Germinal center (tissue), 1 donor: ENCODE measurements at regions not wholly inside any gene's neighbourhood (a gene's known extent, or its start where the extent isn't known, plus 50 kb on each side); places are given as distances from the start of the nearest gene placed in this dataset.

Source experiments
- DNase-seq: peaks from one replicate; pipeline ENCODE4 v3.0.0; 2012; ENCODE audit warnings: mixed read lengths, low spot score

DNA sequence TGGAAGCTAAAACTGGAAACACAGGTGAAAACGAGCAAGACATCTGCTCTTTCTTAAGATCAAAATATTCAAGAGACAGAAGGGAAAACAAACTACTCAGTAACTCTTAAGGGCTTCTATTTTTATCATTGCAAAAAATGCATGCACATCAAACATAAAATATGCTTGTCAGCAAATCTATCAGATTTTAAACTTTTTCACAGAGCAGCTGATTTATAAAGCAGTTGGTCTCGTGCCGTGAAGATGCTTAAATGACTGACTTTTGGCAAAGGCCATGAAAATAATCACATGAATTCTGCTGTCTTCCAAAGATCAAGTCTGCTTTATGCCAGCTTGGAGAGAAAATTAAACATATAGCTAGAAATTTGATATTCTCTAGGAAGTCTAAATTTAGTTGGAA is 482.1 kb upstream of the HS3ST1 start:
- no peak for DNase-seq

DNA sequence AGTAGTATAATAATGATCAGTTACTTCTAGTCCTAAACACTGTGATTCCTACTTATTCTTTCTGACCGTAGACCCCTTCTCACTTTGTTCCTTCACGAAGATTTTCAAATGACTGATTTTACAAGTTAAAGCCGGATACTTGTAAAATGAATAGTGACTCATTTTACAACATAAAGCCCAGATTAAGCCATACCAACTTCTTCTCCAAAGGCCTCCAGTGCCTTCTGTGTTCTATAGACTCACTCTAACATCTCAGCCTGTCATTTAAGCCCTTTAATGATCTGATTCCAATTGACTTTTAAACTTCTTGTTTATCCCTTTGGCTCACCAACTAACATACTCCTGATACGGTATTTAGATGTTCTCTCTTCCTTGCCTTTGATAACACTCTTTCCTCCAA is 480.0 kb upstream of the HS3ST1 start:
- no peak for DNase-seq

DNA sequence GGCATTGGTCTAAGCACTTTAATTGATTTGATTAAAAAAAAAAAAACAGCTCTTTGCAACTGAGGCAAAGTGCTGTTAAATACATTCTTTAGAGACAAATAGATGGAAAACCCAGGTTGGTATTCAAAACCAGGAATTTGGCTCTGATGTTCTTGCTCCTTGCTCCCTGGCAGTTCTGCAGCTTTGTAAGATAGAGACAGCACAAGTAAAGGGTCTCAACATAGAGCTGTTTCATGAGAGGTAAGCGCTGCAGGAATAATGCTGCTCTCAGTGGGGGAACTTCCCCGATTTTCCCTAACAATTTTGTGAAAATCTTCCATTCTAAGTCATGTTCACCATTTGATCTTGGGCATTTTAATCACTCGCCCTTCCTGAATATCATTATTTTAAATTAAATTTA is 479.5 kb upstream of the HS3ST1 start:
- no peak for DNase-seq

DNA sequence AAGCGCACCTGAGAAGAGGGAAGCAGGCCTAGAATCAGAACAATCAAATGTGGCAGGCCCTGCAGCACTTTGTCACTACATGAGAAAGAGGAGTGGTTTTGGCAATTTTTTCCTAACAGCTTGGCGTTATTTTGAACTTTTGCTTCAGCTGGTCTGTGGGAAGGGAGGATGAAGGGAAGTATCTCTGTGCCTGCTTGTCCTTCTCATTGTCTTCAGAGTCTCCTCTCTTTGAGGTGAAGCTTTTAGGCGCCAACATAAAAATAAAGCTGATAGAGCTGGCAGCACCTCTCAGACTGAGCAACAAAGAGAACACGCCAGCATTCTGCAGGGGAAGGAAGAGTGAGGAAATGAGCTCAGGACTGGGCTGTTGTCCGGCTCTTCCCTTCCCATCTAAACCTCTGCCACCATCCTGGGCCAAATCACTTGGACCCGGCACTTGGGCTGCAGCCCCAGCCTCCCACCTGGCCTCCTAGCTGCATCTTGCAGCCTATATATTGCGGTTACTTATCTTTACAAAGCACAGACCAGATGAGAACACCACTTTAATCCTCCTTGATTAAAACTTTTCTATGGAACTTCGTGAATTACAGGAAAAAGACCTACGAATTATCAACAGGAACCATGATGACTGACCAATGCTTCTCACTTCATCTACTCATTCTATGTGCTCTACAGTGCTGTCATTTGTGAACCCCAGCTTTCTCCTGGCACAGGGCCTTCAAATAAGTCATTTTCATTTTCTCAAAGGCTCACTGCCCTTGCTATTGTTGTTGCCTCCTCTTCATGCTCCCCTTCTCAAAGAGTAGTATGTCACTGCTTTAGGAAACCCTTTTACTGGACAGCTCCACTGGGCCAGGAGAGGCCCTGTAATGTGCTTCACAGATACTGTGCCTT is 476.4 kb upstream of the HS3ST1 start:
- DNase-seq = no peak

DNA sequence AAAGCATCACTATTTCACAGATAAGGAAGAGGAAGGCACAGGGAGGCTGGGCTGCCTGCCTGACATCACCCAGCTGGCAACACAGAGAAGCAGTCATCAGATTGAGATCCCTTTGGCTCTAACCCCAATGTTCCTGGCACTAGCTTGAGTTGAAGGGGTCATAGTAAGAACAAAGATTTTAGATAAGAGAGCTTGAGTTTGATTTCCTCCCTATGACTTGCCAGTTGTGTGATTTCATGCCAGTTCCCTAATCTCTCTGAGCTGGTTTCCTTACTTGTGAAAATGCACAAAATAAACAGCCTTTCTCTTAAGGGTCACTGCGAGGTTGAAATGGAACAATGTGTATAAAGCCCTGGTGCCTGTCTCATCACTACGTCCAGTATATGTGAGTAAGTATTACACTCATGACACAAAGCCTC is 475.4 kb upstream of the HS3ST1 start:
- DNase-seq = no peak

DNA sequence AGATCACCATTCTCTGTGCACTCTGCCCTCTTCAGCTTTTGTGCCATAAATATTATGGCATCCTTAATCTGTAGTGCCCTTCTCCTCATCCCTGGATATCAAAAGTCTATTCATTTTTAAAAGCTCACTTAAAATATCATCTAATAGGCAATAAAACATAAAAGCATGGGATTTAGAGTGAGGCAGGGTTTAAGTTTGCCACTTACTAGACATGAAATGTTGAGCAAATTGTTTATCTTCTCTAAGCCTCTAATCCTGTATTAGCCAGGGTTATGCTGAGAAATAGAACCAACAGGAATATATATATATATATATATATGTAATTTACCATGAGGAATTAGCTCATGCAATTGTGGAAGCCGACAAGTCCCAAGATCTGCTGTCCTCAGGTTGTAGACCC is 472.4 kb upstream of the HS3ST1 start:
- no peak for DNase-seq

DNA sequence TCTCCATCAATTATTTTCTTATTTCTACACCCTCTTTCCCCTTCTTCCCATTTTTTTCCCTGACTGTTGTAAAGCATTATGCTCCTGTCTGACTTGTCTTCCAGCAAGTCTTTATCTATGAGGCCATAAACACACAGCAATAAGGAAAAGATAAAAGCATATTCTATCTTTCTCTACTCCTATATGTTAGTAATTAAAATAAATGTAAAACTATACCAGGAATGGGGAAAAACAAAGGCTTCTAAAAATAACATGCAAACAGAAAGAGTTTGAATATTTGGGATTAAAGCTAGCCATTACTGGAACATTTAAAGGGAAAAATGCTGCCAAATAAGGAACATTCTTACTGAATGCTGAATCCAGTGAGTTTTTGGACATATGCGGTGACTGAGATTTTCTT is 471.7 kb upstream of the HS3ST1 start:
- no peak for DNase-seq

DNA sequence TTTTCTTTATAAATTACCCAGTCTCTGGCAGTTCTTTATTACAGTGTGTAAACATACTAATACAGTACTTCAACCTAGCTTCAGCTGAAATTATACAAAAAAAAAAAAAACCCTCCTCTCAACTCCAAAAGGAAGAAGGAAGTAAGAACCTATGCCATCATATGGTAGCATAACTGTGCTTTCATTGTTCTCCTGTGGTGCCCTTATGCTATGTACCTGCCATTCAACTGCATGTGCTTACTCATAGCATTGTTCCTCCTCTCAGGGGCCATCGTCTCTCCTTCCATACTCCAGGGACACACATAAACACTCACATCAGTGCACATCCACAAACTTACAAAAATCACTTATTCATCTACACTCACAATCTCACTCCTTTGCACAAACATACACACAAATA is 470.1 kb upstream of the HS3ST1 start:
- no peak for DNase-seq

DNA sequence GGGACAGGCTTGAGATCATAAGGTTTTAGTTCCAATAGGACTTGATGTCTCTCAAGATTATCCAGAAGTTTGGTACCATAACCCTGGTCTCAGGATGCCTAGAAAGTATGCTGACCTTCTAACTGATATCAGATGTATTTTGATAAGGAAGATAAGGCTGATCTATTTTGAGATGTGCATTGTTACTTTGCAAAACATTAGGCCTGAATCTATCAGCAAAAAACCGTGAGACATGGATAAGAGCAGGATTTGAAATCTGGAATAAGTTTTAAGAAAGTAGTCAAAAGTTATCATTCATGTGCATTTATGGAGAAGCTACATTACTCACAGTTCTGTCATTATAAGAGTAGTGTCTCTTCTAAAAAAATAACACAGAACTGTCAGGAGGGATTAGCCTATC is 467.1 kb upstream of the HS3ST1 start:
- DNase-seq = no peak

DNA sequence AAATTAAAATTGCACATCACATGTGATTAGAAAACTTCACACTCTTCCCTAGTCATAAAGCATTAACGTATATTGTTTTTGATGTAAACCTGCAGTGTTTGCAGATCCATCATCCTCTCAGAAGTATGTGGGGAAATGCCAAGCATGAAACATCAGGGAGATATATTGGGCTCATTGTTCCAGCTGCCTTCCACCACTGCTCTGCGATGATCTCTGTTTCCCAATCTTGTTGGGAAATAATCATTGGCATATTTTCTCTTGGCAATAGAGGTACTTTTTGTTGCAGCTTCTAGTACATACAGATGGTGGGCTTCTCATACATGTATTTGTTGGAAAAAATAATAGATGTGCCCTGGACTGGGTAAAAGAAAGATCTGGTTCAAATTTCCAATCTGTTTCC is 466.3 kb upstream of the HS3ST1 start:
- DNase-seq = no peak

DNA sequence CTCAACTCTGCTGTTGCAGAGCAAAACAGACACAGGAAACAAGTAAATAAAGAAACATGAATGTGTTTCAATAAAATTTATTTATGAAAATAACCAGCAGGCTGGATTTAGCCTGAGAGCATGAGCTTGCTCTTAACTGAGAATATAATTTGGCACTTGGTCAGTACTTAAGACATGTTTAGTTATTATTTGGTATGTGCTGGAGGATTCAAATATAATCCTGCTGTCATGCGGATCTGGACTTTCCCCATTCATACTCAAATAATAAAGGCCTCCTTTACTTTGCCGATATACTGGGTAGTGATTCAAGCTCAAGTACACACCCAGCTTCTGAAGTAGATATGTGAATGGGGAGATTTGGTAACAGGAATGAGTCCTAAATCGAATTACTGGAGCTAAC is 465.5 kb upstream of the HS3ST1 start:
- DNase-seq = no peak

DNA sequence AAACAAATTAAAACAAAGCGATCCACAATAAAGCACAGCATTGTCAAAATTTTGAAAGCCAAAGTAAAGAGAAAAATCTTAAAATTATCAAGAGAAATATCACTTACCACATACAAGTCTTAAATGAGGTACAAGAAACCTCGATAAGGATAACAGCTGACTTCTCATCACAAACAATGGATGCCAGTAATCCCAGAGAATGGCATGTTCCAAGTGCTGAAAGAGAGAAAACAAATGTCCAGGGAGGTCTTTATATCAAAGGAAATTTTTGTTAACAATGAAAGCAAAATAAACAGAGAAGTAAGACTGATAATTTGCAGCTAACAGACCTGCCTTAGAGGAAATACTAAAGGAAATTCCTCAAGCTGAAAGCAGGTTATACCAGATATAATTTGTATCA is 460.4 kb upstream of the HS3ST1 start:
- DNase-seq = no peak

DNA sequence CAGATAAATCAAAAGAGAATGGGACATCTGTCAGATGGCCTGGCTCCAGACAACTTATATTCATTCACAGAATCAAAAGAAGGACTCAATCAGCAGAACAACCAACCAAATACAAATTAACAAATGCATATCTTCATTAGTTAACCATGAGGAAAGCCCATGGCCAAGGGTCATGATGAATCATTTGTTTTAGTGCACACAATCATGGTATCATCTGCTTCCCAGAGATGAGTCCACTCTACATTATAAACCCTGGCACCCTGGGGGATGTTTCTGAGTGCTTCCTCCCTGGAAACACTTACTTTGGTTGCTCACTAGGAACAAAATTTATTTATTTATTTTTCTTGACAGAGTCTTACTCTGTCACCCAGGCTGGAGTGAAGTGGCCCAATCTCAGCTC is 453.3 kb upstream of the HS3ST1 start:
- no peak for DNase-seq

DNA sequence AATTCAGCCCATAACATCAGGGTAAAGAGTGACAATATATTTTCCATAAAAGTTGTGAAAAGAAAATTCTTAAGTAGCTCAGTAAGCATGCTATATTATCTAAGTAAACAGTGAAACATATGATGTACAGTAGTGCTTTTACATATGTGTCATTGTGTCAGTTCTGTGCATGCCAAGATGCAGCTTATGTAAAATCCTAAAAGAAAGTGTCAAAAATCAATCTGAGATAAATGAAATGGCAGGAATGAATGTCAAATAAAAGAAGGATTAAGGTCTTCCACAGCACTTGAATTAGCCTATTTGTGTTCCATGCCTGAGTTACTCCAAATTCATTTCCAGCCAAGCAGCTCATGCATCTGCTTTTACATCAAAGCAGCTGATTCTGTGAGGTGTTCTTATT is 452.7 kb upstream of the HS3ST1 start:
- DNase-seq = no peak

DNA sequence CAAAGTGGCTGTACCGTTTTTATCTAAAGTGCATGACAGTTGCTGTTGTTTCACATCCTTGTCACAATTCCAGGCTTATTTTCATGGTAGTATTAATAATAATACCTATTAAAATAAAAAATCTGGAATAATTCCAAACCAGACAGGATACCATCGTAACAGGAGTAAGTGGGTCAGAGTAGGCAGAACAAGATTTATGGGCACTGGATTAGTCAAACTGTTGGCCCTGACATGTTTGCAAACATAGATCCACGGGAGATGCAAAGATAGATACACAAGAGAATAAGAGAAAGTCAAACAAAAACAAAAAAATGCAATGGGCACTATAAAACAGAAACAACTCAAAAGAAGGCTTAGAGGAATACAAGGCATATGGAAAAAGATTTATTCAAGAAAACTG is 449.5 kb upstream of the HS3ST1 start:
- no peak for DNase-seq

DNA sequence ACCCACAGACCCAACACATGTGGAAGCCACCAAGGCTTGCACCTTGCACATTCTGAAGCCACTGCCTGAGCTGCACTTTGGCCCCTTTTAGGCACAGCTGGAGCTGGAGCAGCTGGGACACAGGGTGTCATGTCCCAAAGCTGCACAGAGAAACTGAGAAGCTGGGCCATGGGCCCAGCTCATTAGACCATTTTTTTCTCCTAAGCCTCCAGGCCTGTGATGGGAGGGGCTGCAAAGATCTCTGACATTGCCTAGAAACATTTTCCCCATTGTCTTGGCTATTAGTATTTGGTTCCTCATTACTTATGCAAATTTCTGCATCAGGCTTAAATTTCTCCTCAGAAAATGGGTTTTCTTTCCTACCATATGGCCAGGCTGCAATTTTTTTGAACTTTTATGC is 447.4 kb upstream of the HS3ST1 start:
- no peak for DNase-seq

DNA sequence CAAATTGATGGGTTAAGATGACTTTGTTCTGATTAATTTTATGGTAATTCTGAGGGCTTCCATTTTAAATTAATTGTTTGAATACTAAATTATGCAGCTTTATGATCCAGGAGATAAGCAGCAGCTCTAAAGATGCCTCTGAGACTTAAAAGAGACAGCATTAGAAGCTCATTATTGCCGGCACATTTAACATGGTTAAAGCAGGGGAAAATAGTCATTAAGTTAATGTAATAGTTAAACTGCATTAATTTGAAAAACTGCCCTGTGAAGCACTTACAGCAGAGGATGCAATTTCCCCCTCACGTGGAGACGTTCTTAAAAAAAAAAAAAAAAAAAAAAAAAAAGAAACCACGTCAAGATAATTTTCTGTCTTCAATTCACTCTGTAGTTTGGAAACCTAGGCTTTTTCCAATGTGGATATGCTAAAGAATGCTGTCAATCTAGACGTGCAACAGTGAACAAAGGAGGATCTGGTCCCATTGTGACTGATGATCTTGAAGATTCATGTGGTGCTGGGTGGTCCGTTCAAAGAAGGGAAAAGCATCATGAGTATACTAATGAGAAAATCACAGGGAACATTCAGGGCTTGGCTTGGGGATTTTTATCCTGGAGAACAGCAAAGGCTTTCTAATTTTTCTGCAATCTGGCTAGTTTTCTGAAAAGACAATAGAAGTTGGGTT is 440.6 kb upstream of the HS3ST1 start:
- DNase-seq = no peak

DNA sequence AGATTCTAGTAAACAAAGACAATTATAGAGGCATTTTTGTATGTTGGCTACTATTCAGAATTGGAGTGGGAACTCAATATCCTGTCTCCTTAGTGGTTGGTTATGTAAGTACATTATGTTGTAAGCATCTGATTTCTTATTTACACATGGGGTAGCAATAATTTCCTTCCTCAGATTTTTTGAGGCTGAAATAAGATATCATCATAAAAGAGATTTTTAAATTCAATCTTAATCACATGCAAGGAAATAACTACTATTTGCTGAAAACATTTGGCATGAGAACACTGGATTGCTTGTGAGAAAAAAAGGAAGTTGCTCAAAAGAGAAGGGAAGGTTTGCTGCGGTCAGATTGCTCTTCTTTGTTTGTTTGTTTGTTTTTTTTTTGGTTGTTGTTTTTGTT is 437.7 kb upstream of the HS3ST1 start:
- no peak for DNase-seq

DNA sequence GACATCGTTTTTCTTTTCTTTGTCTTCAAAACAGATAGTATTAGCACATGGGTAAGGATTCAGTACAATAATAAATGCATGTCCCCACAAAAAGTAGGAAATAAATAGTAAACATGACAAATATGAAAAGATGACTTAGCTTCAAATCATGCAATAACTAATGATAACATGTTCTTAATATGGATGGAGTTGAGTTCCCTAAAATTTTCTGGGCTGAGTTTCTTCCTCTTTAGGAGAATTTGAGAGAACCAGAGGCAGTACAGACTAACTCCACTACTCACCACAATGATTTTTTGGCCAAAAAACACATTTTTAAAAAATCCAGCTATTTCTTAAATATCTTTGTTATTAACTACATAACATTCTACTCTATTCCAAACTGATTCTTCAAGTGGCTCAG is 432.3 kb upstream of the HS3ST1 start:
- no peak for DNase-seq

DNA sequence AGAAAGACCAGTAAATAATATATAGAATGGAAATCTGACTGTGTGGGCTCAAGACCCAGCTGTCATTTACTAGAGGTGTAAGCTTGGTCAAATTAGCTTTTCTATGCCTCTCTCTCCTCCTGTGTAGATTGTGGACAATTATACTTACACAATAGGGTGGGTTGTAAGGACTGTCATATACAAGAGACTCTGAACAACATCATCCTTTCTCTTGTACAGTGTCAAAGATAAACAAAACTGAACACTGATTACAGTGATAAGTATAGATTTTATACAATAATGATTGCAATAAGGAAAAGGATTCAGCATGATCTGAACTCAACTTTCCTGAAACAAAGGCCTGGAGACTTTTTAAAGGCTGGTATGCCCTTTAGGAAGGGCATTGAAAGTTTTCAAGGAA is 429.2 kb upstream of the HS3ST1 start:
- no peak for DNase-seq

DNA sequence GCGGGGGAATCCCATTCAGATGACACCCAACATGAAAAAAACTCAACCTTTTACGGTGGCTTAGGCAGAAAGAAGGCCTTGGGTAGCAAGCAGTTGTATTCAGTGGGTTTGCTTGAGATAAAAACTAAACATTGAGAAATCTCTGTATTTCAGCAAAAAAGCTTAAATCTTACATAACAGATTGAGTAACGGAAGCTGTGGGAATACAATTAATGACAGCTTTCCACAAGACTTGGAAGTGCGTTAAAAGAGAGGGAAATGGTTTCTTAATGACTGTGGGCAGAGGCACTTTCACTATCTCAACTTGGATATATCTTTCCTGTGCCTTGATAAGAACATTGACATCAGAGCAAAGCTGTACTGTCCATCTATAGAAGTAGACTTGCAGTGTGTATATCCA is 418.5 kb upstream of the HS3ST1 start:
- DNase-seq = no peak

DNA sequence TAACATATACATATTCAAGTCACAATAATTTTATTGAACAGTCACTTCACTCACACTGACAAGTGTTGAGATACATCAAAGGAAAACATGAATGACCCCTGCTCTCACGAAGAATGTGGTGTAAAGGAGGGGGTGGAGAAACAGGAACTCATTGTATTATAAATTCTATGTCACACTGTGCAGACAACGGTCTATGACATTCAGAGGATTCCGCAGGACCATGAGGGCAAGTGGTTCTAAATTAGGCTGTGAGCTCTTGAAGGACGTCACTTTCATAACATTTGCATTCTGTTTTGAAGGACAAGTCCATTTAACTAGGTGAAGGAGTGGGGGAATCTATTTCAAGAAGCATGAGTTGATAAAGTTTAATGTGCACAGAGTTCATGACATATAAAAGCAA is 415.2 kb upstream of the HS3ST1 start:
- DNase-seq = no peak

DNA sequence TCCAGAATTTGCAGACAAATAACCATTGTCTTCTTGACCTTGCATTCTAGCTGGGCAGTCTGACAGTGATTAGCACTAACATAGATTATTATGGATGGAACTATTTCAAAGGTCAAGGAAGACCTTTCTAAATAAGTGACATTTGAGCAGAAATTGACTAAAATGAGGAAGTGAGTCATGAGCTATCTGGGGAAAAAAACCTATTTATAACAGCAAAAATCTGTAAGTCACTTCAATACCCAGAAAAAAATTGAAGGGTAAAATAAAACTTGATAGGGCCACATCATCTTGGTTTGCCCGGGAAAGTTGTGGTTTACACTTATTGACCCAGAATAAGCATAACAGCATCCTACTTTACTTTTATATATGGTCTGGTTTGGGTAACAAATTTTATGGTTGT is 414.6 kb upstream of the HS3ST1 start:
- no peak for DNase-seq
